T47D (cell line): ENCODE measurements at regions not wholly inside any gene's neighbourhood (a gene's known extent, or its start where the extent isn't known, plus 50 kb on each side); places are given as distances from the start of the nearest gene placed in this dataset.

Experiments used
- DNase-seq, 2 experiments: peaks; one replicate each; pipeline versions ENCODE4 v3.0.0 to v3.0.0-alpha.2; 2011 to 2012; ENCODE audit warnings: low read depth in 1 of 2, low spot score in 1 of 2
- JUND ChIP-seq: IDR thresholded peaks from 2 replicates; pipeline ENCODE4 v1.6.1; 2012; ENCODE audit warnings: low read depth
- in situ Hi-C: cut with HindIII; loops from 2 replicates; pipeline ENCODE4 v1.10.0; 2016; ENCODE audit warnings: low sequenced_read_pairs, low pct_unique_long_range_greater_than_20kb

- DNase-seq, result no peak
These were observed 83.6 kb upstream of the PGRMC2 start for GRCh38 chr4:128371001-128371777.

GRCh38 chr4:128366212-128366611 lies 78.6 kb upstream of the PGRMC2 start:
- TF ChIP-seq JUND, result no peak
- DNase-seq, result no peak
- in situ Hi-C loops, result no loop called here

More at GRCh38 chr4:128371001-128371777, 83.6 kb upstream of the PGRMC2 start:
- in situ Hi-C loops, result no loop called here
- TF ChIP-seq JUND, result no peak

- no peak for DNase-seq
- in situ Hi-C loops, result no loop called here
- TF ChIP-seq JUND, result no peak
These were observed 77.0 kb upstream of the PGRMC2 start for GRCh38 chr4:128364565-128364964.

GRCh38 chr4:128363966-128364365 lies 76.4 kb upstream of the PGRMC2 start:
- DNase-seq, result no peak
- in situ Hi-C loops, result no loop called here
- TF ChIP-seq JUND, result no peak

GRCh38 chr4:128362760-128363159 lies 75.1 kb upstream of the PGRMC2 start:
- in situ Hi-C loops, result no loop called here
- no peak for TF ChIP-seq JUND
- DNase-seq, result no peak

GRCh38 chr4:128359422-128359821 lies 71.8 kb upstream of the PGRMC2 start:
- TF ChIP-seq JUND, result no peak
- no peak for DNase-seq
- in situ Hi-C loops, result no loop called here

GRCh38 chr4:128358913-128359279 lies 71.3 kb upstream of the PGRMC2 start:
- DNase-seq, result no peak
- no peak for TF ChIP-seq JUND
- in situ Hi-C loops, result no loop called here

- DNase-seq, result no peak
- in situ Hi-C loops, result no loop called here
- TF ChIP-seq JUND, result no peak
These were observed 70.8 kb upstream of the PGRMC2 start for GRCh38 chr4:128358231-128358912.

GRCh38 chr4:128357286-128357685 lies 69.7 kb upstream of the PGRMC2 start:
- DNase-seq, result no peak
- no peak for TF ChIP-seq JUND
- in situ Hi-C loops, result no loop called here

- DNase-seq, result no peak
- no peak for TF ChIP-seq JUND
- in situ Hi-C loops, result no loop called here
These were observed 67.7 kb upstream of the PGRMC2 start for GRCh38 chr4:128355305-128355704.

GRCh38 chr4:128354205-128354821 lies 66.7 kb upstream of the PGRMC2 start:
- no peak for TF ChIP-seq JUND
- in situ Hi-C loops, result no loop called here
- peak in 1 of 2 experiments; percentile 1 for DNase-seq

GRCh38 chr4:128353791-128354190 lies 66.2 kb upstream of the PGRMC2 start:
- in situ Hi-C loops, result no loop called here
- TF ChIP-seq JUND, result no peak

GRCh38 chr4:128351502-128351901 lies 63.9 kb upstream of the PGRMC2 start:
- in situ Hi-C loops, result no loop called here
- no peak for TF ChIP-seq JUND
- no peak for DNase-seq

More at GRCh38 chr4:128353791-128354190, 66.2 kb upstream of the PGRMC2 start:
- no peak for DNase-seq
